NT2/D1 (cell line): ENCODE measurements at regions not wholly inside any gene's neighbourhood (a gene's known extent, or its start where the extent isn't known, plus 50 kb on each side); places are given as distances from the start of the nearest gene placed in this dataset.

Experiments
- YY1 ChIP-seq: IDR thresholded peaks from 2 replicates; pipeline ENCODE4 v1.6.1; 2011; ENCODE audit not compliant: insufficient read length, insufficient read depth
- ZNF274 ChIP-seq: IDR thresholded peaks from 2 replicates; pipeline ENCODE4 v1.6.1; 2011; ENCODE audit warnings: mild to moderate bottlenecking, low read depth, low read length

DNA sequence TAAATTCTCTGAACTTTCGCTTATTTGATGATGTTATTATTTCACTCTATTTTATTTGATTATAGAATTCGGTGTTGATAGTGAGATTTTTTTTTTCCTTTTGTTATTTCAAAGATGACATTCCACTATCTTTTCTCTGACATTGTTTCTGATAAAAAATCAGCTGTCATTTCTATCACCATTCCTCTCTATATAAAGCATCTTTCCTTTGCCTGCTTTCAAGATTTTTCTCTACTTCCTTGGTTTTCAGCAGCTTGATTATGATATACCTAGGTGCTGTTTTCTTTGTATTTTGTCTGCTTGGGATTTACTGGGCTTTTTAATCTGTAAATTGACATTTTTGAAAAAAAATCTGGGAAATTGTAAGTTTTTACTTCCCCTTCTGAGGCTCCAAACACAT is 344.0 kb downstream of the HLX start:
- TF ChIP-seq YY1 (no peak), ZNF274 (no peak)
